ENCODE measurements at regions not wholly inside any gene's neighbourhood (a gene's known extent, or its start where the extent isn't known, plus 50 kb on each side); places are given as distances from the start of the nearest gene placed in this dataset.

DNA sequence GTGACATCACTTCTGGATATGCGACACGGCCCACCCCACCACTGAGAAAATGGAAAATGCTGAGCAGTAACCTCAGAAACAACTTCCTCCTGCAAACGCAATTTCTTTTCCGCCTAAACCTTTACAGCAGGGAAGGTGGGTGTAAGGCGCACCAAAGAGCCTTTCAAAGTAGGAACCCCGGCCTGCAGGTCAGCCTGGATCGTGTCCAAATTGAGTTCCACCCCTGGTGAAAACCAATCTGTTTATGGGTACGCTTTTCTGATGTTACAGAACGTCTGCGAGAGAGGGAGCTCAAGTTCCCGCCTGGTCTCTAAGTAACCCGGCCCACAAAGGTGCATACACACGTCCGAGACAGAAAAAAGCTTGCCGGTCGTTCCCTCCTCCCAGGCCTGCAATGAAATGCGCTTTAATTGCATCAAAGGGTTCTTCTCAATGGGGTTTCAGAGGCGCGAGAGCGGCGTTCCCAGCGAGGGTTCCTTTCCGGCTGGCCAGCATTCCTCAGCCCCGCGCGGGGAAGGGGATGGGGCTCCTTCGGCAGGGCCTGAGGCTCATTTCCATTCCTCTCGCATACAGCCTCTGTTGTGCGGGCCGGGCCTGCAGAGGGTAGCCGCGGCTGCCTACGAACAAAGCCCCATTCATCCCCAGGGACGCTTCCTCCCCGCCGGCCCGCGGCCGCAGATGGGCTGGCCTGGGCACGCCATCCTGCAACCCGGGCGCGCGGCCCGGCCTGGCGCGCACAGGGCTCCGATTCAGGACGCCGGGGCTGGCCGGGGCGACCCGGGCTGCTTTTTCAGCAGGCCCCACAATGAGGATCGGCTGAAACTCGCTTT lies 138.1 kb downstream of the TMCO5A start:
- peak in 1 of 3 donors; percentile 12 for DNase-seq (ENCODE audit: low read depth in 2 of 3, low spot score in 1 of 3)

- no peak for DNase-seq (ENCODE audit: low read depth in 2 of 3, low spot score in 1 of 3)
Observed at GRCh38 chr15:38073178-38073946, 138.9 kb downstream of the TMCO5A start.

DNA sequence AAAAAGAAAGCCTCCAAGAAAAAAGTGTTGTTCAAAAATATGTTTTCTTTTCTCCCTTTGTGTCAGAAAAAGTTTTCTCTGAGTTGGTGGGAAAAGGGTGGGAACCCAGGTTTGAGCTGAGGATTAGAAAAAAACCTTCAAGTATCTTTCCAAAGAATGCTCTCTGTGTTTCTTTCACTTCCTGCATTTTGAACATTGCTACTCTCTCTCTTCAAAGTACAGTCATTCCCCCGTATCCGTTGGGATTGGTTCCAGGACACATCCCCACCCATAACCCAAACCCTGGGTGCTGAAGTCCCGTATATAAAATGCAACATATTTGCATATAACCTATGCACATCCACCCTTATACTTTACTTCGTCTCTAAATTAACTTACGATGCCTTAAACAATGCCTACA lies 139.6 kb downstream of the TMCO5A start:
- no peak for DNase-seq (ENCODE audit: low read depth in 2 of 3, low spot score in 1 of 3)

DNA sequence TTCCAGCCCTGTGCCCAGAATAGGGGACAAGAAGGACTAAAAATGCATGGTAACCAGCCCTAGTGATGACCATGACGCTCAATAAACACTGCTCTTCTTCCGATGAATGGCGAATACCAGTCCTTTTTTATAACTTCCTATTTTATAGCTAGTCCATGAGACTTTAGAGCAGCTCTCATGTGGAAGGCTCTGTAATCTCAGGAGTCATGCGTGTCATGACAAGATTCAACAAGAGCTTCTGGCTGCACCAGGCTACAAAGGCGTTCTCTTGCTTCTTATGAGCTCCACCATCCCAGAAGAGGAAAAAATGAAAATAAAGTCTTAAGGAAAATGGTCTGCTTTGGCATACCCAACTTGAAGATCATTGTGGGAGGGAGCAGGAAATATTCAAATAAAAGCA lies 141.0 kb downstream of the TMCO5A start:
- DNase-seq (ENCODE audit: low read depth in 2 of 3, low spot score in 1 of 3): no peak

- no peak for DNase-seq (ENCODE audit: low read depth in 2 of 3, low spot score in 1 of 3)
Observed at GRCh38 chr15:38076786-38077185, 142.3 kb downstream of the TMCO5A start.

DNA sequence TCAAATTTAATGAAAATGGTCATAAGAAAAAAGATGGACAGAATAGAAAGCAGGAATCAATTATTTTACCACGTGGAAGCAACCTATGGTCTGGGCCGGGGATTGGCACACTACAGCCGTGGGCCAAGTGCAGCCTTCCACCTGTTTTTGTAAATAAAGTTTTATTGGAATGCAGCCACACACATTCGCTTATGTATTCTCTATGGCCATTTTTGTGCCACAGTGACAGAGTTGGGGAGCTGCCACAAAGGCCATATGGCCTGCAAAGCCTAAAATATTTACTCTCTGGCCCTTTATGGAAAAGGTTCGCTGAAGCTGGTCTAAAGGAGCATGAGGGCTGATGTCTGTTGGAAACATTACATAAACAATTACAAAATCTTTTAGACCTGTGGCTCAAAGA lies 144.8 kb downstream of the TMCO5A start:
- DNase-seq (ENCODE audit: low read depth in 2 of 3, low spot score in 1 of 3): no peak

- DNase-seq (ENCODE audit: low read depth in 2 of 3, low spot score in 1 of 3): no peak
Observed at GRCh38 chr15:38080651-38081275, 146.3 kb downstream of the TMCO5A start.

GRCh38 chr15:38084289-38084688 lies 149.8 kb downstream of the TMCO5A start:
- no peak for DNase-seq (ENCODE audit: low read depth in 2 of 3, low spot score in 1 of 3)

DNA sequence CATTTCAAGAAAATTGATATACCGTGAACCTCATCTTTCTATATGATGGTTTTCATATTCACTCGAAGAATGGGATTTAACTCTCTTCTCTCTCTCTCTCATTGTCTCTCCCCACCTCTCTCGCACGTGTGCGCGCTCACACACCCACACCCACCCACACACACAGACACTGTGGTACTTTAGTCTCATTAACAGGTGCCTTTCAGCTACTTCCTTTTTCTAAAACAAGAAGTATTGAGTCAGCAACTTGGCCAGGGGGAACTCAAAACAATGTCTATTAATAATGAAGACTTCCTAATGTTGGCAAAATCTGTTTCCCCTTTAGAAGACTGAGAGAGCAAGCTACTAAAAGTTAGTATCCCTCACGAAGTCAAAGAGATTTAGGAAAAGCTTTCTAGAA lies 150.7 kb downstream of the TMCO5A start:
- DNase-seq (ENCODE audit: low read depth in 2 of 3, low spot score in 1 of 3): no peak

GRCh38 chr15:38085931-38086568 lies 151.6 kb downstream of the TMCO5A start:
- DNase-seq (ENCODE audit: low read depth in 2 of 3, low spot score in 1 of 3): no peak

DNA sequence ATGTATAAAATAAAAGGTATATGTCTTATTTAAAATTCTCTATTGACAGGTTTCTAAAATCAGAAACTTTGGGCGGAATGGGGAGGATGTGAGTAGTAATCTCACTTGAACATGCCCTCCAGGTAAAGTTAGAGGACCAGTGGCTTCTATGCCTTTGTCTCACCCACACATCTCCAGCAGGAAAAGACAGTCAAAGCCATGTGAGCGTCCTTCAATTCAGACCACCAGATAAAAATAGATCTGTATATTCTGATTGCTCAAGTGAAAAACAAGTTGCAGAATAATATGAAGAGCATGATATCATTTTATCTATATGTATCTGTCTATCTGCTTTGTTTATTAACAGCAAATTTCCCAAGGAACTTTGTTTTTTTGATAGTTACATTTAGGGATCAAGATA lies 152.2 kb downstream of the TMCO5A start:
- no peak for DNase-seq (ENCODE audit: low read depth in 2 of 3, low spot score in 1 of 3)

DNA sequence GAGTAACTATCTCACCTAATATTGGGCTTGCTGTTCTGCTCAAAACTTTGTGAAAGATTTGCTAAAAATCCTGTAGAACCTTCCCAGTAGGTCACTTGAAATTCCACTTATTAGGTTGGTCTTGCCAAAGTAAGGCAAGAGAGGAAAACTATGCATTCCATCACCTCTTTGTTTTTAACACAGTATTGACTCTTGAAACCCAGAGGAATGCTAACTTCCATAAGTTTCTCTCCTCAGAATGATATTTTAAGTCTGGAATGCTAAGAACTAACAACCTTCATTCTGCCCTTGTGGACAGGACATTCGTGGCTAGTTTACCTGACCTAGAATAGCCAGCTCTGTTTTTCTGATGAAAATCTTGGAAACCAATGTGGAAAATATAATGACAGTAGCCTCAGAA lies 154.5 kb downstream of the TMCO5A start:
- no peak for DNase-seq (ENCODE audit: low read depth in 2 of 3, low spot score in 1 of 3)

GRCh38 chr15:38090223-38090622 lies 155.8 kb downstream of the TMCO5A start:
- no peak for DNase-seq (ENCODE audit: low read depth in 2 of 3, low spot score in 1 of 3)

DNA sequence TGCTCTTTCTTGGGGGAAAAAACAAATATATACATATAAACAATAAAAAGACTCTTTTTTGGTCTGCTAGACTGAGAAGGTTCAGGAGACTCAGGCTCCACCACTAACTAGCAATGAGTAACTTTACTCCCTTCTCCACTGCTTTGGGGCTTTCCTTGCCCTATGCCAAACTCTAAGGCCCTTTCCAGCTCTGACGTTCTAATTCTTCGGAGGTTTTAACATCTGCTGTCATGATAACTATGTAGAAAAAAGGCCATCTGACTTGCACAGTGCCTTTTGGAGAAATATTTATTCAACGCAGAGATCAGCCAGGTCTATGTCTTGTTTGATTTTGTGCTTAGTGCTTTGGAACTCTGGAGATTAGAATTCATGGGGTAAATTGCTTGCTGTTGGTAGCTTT lies 156.2 kb downstream of the TMCO5A start:
- DNase-seq (ENCODE audit: low read depth in 2 of 3, low spot score in 1 of 3): no peak

DNA sequence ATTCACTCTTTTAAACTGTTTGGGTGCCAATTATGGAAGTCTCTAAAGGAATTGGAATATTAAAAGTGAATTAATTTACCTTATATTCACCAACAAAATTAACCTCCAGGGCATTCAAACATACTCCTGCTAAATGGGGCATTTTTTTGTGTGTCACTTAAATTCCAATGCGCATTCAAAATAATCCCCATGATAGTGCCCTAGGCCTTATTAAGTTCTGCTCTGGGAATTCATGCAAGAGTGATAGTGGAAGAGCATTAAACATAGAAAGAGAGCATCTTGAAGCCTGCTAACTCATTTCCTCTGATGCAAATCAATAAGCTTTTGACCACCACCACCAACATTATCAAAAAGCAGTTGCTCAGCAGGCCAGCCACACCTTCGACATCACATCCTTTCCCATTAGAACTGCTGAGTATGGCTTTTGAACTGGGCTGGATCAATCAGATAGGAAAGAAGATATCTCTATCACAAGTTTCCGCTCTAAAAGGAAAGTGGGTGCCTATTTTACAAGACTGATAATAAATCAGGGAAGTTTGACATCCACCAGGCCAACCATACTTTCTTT lies 156.7 kb downstream of the TMCO5A start:
- no peak for DNase-seq (ENCODE audit: low read depth in 2 of 3, low spot score in 1 of 3)

DNA sequence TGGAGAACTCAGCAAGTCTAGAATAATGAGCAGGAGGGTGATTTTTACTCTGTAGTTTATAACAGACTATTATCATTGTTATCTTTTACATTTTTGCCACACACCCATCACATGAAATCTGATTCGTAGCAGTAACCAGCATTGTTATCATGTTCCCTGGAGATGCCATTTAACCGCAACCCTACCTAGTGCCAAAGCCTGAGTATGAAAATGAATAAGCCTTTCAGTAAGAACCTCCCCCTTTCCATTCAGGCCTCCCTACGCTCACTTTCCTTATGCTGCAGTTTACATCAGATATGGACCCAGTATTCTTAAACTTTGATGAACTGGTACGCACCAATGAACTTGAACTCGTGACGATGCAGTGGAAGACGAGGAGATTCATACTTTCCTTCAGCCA lies 158.7 kb upstream of the SPRED1 start:
- no peak for DNase-seq (ENCODE audit: low read depth in 2 of 3, low spot score in 1 of 3)

DNA sequence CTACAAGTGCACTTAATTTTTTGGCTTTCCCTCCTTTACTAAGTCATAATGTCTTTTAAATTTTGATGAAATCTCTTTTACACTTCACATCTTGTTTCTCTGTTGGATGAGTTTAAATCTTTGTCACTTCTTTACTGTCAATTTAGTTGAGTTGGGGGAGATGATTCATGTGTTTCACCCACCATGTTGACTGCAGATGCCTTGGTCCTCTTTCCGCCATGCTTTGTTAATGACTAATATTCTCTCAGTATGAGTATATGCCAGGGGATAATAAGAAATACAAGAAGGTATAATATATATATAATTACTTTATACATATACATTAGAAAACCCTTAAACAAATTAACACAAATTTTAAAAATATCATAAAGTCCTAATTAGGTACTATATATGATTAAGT lies 149.7 kb upstream of the SPRED1 start:
- DNase-seq (ENCODE audit: low read depth in 2 of 3, low spot score in 1 of 3): no peak

- no peak for DNase-seq (ENCODE audit: low read depth in 2 of 3, low spot score in 1 of 3)
Observed at GRCh38 chr15:38103564-38103963, 149.1 kb upstream of the SPRED1 start.

DNA sequence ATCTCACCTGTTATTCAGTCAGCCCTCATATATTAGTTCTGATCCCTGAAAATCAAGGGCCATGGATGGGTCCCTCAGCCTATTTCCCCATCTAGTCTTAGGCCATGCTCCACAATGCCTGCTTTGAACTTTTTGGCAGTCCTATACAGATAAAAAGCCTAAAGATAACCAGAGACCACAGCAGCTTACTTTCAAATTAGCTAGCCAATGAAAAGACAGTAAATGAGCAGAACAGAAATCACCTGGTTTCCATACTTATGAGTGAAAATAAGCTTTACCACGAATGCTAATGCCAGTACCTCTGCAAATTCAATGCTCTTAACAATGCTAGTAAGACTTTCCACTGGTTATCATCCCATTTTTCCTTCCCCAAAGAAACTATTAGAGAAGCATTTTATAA lies 141.6 kb upstream of the SPRED1 start:
- DNase-seq (ENCODE audit: low read depth in 2 of 3, low spot score in 1 of 3): no peak

DNA sequence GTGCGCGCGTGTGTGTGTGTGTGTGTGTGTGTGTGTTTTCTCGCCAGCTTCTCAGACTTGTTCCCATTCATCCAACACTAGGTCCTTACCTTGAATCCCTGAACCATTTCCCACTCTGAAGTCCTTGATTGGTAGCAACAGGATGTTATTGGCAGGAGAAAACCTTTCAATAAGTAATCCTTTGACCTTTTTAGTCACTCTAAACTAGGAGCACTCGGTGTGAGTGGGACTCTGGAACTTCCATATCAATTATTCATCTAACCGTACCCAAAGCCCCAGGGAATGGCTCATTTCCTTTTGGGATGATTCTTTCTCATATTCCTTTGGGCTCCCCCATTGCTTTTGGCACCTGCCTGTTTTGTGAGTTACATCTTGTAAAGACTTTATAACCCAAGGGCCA lies 140.2 kb upstream of the SPRED1 start:
- DNase-seq (ENCODE audit: low read depth in 2 of 3, low spot score in 1 of 3): no peak

GRCh38 chr15:38115121-38115520 lies 137.5 kb upstream of the SPRED1 start:
- no peak for DNase-seq (ENCODE audit: low read depth in 2 of 3, low spot score in 1 of 3)

Data from stimulated activated CD4-positive, alpha-beta T cell treated with anti-CD3 and anti-CD28 coated beads, Interleukin-12 subunit alpha, Interleukin-12 subunit beta, amount 100 ng/mL, for 48 hours (primary cell).